ENCODE measurements at regions not wholly inside any gene's neighbourhood (a gene's known extent, or its start where the extent isn't known, plus 50 kb on each side); places are given as distances from the start of the nearest gene placed in this dataset.

DNA sequence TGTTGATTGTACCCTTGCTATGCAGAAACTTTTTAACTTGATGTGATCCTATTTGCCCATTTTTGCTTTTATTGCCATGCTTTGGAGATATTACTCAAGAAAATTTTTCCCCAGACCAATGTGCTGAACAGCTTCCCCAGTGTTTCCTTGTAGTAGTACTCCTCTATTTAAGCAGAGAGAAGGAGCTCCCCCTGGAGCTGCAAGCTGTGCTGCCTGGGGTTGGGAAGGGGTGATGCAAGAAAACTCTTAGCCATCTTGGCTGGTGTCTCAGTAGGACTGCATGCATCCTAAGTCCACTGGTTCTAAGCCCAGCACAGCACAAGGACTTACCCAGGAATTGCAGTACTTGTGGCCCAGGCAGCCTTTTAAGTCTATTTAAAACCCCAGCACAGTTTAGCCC lies 121.6 kb downstream of the NTMT2 start:
- TF ChIP-seq, protein P1, sequence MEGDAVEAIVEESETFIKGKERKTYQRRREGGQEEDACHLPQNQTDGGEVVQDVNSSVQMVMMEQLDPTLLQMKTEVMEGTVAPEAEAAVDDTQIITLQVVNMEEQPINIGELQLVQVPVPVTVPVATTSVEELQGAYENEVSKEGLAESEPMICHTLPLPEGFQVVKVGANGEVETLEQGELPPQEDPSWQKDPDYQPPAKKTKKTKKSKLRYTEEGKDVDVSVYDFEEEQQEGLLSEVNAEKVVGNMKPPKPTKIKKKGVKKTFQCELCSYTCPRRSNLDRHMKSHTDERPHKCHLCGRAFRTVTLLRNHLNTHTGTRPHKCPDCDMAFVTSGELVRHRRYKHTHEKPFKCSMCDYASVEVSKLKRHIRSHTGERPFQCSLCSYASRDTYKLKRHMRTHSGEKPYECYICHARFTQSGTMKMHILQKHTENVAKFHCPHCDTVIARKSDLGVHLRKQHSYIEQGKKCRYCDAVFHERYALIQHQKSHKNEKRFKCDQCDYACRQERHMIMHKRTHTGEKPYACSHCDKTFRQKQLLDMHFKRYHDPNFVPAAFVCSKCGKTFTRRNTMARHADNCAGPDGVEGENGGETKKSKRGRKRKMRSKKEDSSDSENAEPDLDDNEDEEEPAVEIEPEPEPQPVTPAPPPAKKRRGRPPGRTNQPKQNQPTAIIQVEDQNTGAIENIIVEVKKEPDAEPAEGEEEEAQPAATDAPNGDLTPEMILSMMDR (conservative IDR thresholded peaks at IDR 0.05; ENCODE audit: low read depth, low read length), result peak; percentile 46
- H3K4me3 ChIP-seq (ENCODE audit: low read depth, low read length), result no peak overlapping the region
- peak; percentile 10 for DNase-seq (ENCODE audit: low read depth)

DNA sequence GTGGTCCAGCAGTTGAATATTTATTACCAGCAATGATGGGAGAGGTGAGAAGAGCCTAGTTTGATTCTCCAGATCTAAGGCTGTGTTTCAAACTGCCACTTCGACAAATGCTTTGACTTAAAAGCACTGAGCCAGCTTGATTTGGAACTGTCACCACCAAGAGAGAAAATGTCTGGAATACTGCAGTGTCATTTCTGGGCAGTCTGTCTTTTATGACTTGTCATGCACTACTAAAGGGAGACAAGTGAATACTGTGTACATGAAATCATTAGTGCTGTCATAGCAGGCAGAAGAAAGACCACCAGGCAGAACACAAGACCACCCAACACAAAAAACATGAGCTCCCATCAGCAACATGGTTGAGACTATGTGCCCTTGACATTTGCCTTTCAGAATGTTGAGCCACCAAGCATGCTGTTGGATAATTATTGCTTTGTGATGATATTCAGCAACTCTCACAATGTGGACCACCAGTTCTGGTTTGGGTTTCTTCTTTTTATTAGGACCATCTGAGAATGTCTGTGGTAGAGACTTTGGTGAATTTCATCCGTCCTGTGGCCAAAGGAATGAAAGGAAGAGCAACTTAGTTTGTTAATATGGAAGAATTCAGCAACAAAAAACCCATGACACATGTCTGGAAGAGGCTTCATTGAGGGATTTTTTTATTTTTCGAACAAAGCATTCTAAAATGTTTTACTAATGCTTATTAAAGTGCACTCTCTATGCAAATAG lies 125.8 kb downstream of the NTMT2 start:
- TF ChIP-seq, protein P1 (conservative IDR thresholded peaks at IDR 0.05; ENCODE audit: low read depth, low read length), result no peak

GRCh38 chr1:170273291-170274130 lies 127.8 kb downstream of the NTMT2 start:
- H3K4me3 ChIP-seq (ENCODE audit: low read depth, low read length), result no peak overlapping the region
- DNase-seq (ENCODE audit: low read depth), result no peak
- TF ChIP-seq, protein P1 (conservative IDR thresholded peaks at IDR 0.05; ENCODE audit: low read depth, low read length), result no peak

More for the DNA sequence above, 125.8 kb downstream of the NTMT2 start:
- no peak for DNase-seq (ENCODE audit: low read depth)
- no peak overlapping the region for H3K4me3 ChIP-seq (ENCODE audit: low read depth, low read length)

GRCh38 chr1:170274131-170274501 lies 128.4 kb downstream of the NTMT2 start:
- no peak for DNase-seq (ENCODE audit: low read depth)
- no peak overlapping the region for H3K4me3 ChIP-seq (ENCODE audit: low read depth, low read length)
- TF ChIP-seq, protein P1 (conservative IDR thresholded peaks at IDR 0.05; ENCODE audit: low read depth, low read length), result no peak

DNA sequence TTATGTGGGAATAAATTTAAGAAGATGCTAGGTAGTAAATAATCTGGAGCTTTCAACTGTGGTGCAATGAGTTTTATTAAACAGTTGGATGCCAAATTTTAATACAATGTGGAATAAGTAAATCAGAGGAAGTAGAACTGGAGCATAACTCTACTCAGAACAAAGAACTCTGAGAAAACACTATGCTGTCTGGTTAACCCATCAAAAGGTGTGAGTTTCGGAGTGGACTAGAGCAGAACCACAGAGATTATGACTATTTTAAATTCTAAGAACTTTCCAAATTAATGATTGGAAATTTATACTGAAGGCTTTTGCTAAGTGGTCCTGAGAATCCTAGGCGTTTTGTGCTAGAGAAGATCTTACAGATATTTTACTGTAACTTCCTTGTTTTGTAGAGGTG lies 132.2 kb downstream of the NTMT2 start:
- DNase-seq (ENCODE audit: low read depth), result no peak
- H3K4me3 ChIP-seq (ENCODE audit: low read depth, low read length), result no peak overlapping the region
- TF ChIP-seq, protein P1 (conservative IDR thresholded peaks at IDR 0.05; ENCODE audit: low read depth, low read length), result no peak

DNA sequence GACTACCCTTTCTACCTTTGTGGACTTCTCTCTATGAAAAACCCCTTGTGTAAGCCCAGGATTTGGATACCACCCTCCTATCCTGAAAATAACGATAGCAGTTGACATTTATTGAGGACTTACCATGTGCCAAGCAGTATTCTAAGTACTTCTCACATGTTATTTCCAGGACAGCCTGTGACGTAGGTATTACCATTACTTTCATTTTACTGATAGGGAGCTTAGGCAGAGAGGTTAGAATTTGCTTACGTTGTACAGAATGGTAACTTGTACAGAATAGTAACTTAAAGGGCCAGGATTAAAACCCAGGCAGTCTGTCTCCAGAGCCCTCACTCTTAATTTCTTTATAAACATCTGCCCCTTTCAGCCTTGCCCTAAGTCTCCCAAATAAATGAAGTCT lies 138.3 kb downstream of the NTMT2 start:
- DNase-seq (ENCODE audit: low read depth), result no peak
- no peak overlapping the region for H3K4me3 ChIP-seq (ENCODE audit: low read depth, low read length)
- TF ChIP-seq, protein P1 (conservative IDR thresholded peaks at IDR 0.05; ENCODE audit: low read depth, low read length), result no peak
